HL-60 (cell line): ENCODE measurements at regions not wholly inside any gene's neighbourhood (a gene's known extent, or its start where the extent isn't known, plus 50 kb on each side); places are given as distances from the start of the nearest gene placed in this dataset.

Experiments used
- CTCF ChIP-seq: IDR thresholded peaks from one replicate; pipeline ENCODE4 v1.5.1; 2011; ENCODE audit warnings: low read length, control low read depth, inconsistent platforms; ENCODE audit not compliant: insufficient read depth
- GABPA ChIP-seq: IDR thresholded peaks from 2 replicates; pipeline ENCODE4 v1.6.1; 2012; ENCODE audit warnings: low read depth
- POLR2AphosphoS5 ChIP-seq: IDR thresholded peaks from 2 replicates; pipeline ENCODE4 v1.6.1; 2012; ENCODE audit warnings: low read depth
- REST ChIP-seq: IDR thresholded peaks from 2 replicates; pipeline ENCODE4 v1.6.1; 2012; ENCODE audit warnings: low read depth; ENCODE audit not compliant: insufficient replicate concordance

GRCh38 chr15:35974052-35974451 is 428.1 kb upstream of the DPH6 start:
- TF ChIP-seq CTCF (no peak), REST (no peak), POLR2AphosphoS5 (no peak), GABPA (no peak)
